UCSD-AML1 (cell line): ENCODE measurements at regions not wholly inside any gene's neighbourhood (a gene's known extent, or its start where the extent isn't known, plus 50 kb on each side); places are given as distances from the start of the nearest gene placed in this dataset.

Experiments used
- DNase-seq: peaks from one replicate; lab custom pipeline; 2025; ENCODE audit not compliant: unreplicated experiment; lab: John Stamatoyannopoulos, UW

GRCh38 chr5:20476016-20476415 lies 488.0 kb upstream of the CDH18 start:
- no peak for DNase-seq

- DNase-seq = no peak
These were observed 483.0 kb upstream of the CDH18 start for GRCh38 chr5:20470997-20471396.

GRCh38 chr5:20469792-20470191 lies 481.8 kb upstream of the CDH18 start:
- DNase-seq = no peak

GRCh38 chr5:20469390-20469789 lies 481.4 kb upstream of the CDH18 start:
- DNase-seq = no peak

GRCh38 chr5:20466512-20466911 lies 478.5 kb upstream of the CDH18 start:
- no peak for DNase-seq

- DNase-seq = no peak
These were observed 475.2 kb upstream of the CDH18 start for GRCh38 chr5:20463206-20463605.

GRCh38 chr5:20446121-20446520 lies 458.1 kb upstream of the CDH18 start:
- DNase-seq = no peak

- DNase-seq = no peak
These were observed 457.4 kb upstream of the CDH18 start for GRCh38 chr5:20445326-20445860.

- DNase-seq = no peak
These were observed 446.8 kb upstream of the CDH18 start for GRCh38 chr5:20434786-20435185.

- no peak for DNase-seq
These were observed 433.1 kb upstream of the CDH18 start for GRCh38 chr5:20420991-20421595.
